Neural progenitor cell (in vitro differentiated cells): ENCODE measurements at regions not wholly inside any gene's neighbourhood (a gene's known extent, or its start where the extent isn't known, plus 50 kb on each side); places are given as distances from the start of the nearest gene placed in this dataset.

ENCODE experiments used
- DNase-seq: peaks from one replicate; pipeline ENCODE4 v3.0.0-alpha.2; 2016; ENCODE audit warnings: low spot score
- H2AFZ ChIP-seq: fragments of 200-600 bp; sonication (generic); replicated peaks from 2 replicates; pipeline ENCODE4 v1.6.1; 2016; ENCODE audit warnings: antibody characterized with exemption
- H3F3A ChIP-seq: fragments of 200-600 bp; sonication (generic); 2 replicates; pipeline ENCODE4 v1.6.1; 2016; ENCODE audit warnings: antibody characterized with exemption, low read depth
- H3K27ac ChIP-seq: fragments of 200-600 bp; sonication (generic); 2 replicates; pipeline ENCODE4 v1.5.1; 2016; ENCODE audit warnings: mild to moderate bottlenecking
- H3K27me3 ChIP-seq: fragments of 200-600 bp; sonication (generic); 2 replicates; pipeline ENCODE4 v1.6.1; 2016; ENCODE audit warnings: mild to moderate bottlenecking, moderate library complexity
- H3K36me3 ChIP-seq: fragments of 200-600 bp; sonication (generic); 2 replicates; pipeline ENCODE4 v1.5.1; 2016
- H3K4me1 ChIP-seq: fragments of 200-600 bp; sonication (generic); 2 replicates; pipeline ENCODE4 v1.6.1; 2016; ENCODE audit warnings: mixed run types
- H3K4me2 ChIP-seq: fragments of 200-600 bp; sonication (generic); 2 replicates; pipeline ENCODE4 v1.6.1; 2016
- H3K4me3 ChIP-seq: fragments of 200-600 bp; sonication (generic); 2 replicates; pipeline ENCODE4 v1.5.1; 2016
- H3K79me2 ChIP-seq: fragments of 200-600 bp; sonication (generic); 2 replicates; pipeline ENCODE4 v1.6.1; 2016; ENCODE audit warnings: low read depth
- H3K9ac ChIP-seq: fragments of 200-600 bp; sonication (generic); 2 replicates; pipeline ENCODE4 v1.6.1; 2016
- H3K9me3 ChIP-seq: fragments of 200-600 bp; sonication (generic); 2 replicates; pipeline ENCODE4 v1.5.1; 2016; ENCODE audit warnings: low read depth
- H4K20me1 ChIP-seq: fragments of 200-600 bp; sonication (generic); 2 replicates; pipeline ENCODE4 v1.6.1; 2016; ENCODE audit warnings: low read depth
- H3K27ac Mint-ChIP-seq: 3 replicates; pipeline ENCODE4 v1.8.0; 2021; ENCODE audit warnings: mixed read lengths
- H3K27me3 Mint-ChIP-seq: 2 replicates; pipeline ENCODE4 v1.8.0; 2022; ENCODE audit warnings: low read depth, mild to moderate bottlenecking, inconsistent platforms, moderate library complexity, mixed read lengths; ENCODE audit not compliant: insufficient read depth
- H3K36me3 Mint-ChIP-seq: 3 replicates; pipeline ENCODE4 v1.8.0; 2021; ENCODE audit warnings: mixed read lengths
- H3K4me1 Mint-ChIP-seq: 3 replicates; pipeline ENCODE4 v1.8.0; 2021; ENCODE audit warnings: mixed read lengths
- H3K4me3 Mint-ChIP-seq: 3 replicates; pipeline ENCODE4 v1.8.0; 2021; ENCODE audit warnings: mild to moderate bottlenecking, moderate library complexity, mixed read lengths
- H3K9me3 Mint-ChIP-seq: 3 replicates; pipeline ENCODE4 v1.8.0; 2020; ENCODE audit warnings: mixed read lengths
- CTCF ChIP-seq: fragments of 200-600 bp; sonication (generic); IDR thresholded peaks from 2 replicates; pipeline ENCODE4 v1.5.1; 2017; ENCODE audit warnings: antibody characterized with exemption, mild to moderate bottlenecking
- EZH2 ChIP-seq: fragments of 200-600 bp; sonication (generic); IDR thresholded peaks from 2 replicates; pipeline ENCODE4 v1.6.1; 2017; ENCODE audit warnings: antibody characterized with exemption, mild to moderate bottlenecking, moderate library complexity
- EZH2phosphoT487 ChIP-seq: fragments of 200-600 bp; sonication (generic); IDR thresholded peaks from 2 replicates; pipeline ENCODE4 v1.6.1; 2017; ENCODE audit warnings: antibody characterized with exemption

- DNase-seq: peak; percentile 54
- H3K27ac Mint-ChIP-seq: no peak overlapping the region
- peak overlapping the region; percentile 18 for H3K4me3 ChIP-seq
- peaks cover 43% of the 10 kb centered on the region for H4K20me1 ChIP-seq
- H3K9ac ChIP-seq: no peak overlapping the region
- peak overlapping the region; percentile 67 for H2AFZ ChIP-seq
- H3K79me2 ChIP-seq: no peaks in the 10 kb centered on the region
- H3K4me3 Mint-ChIP-seq: peak overlapping the region; percentile 86
- H3K4me1 ChIP-seq: peaks cover 18% of the 10 kb centered on the region
- no peak overlapping the region for H3K27ac ChIP-seq
- peaks cover 68% of the 10 kb centered on the region for H3K27me3 Mint-ChIP-seq
- no peaks in the 10 kb centered on the region for H3K36me3 ChIP-seq
- no peaks in the 10 kb centered on the region for H3K9me3 ChIP-seq
- H3K36me3 Mint-ChIP-seq: no peaks in the 10 kb centered on the region
- H3K27me3 ChIP-seq: peaks cover 99% of the 10 kb centered on the region
- peaks cover 5% of the 10 kb centered on the region for H3F3A ChIP-seq
- peak overlapping the region; percentile 43 for H3K4me2 ChIP-seq
- peaks cover 30% of the 10 kb centered on the region for H3K4me1 Mint-ChIP-seq
- no peaks in the 10 kb centered on the region for H3K9me3 Mint-ChIP-seq
- TF ChIP-seq EZH2 (peak; percentile 88), EZH2phosphoT487 (peak; percentile 35), CTCF (no peak)
These were observed 97.6 kb upstream of the HSD17B12 start for GRCh38 chr11:43582863-43583462.

- Histone ChIP-seq H3K79me2 (no peaks in the 10 kb centered on the region), H3K27me3 (peaks cover 99% of the 10 kb centered on the region), H3K27ac (no peak overlapping the region), H3K4me1 (peaks cover 14% of the 10 kb centered on the region), H4K20me1 (peaks cover 37% of the 10 kb centered on the region), H3K9me3 (no peaks in the 10 kb centered on the region), H3K4me3 (peak overlapping the region; percentile 18), H3K36me3 (no peaks in the 10 kb centered on the region), H2AFZ (no peak overlapping the region), H3K9ac (no peak overlapping the region), H3K4me2 (peak overlapping the region; percentile 43), H3F3A (peaks cover 5% of the 10 kb centered on the region)
- no peak for DNase-seq
- Mint-ChIP-seq H3K27ac (no peak overlapping the region), H3K9me3 (no peaks in the 10 kb centered on the region), H3K36me3 (no peaks in the 10 kb centered on the region), H3K27me3 (peaks cover 62% of the 10 kb centered on the region), H3K4me3 (no peak overlapping the region), H3K4me1 (peaks cover 25% of the 10 kb centered on the region)
- TF ChIP-seq CTCF (no peak), EZH2 (no peak), EZH2phosphoT487 (no peak)
These were observed 97.0 kb upstream of the HSD17B12 start for GRCh38 chr11:43583548-43583947.

- H2AFZ ChIP-seq: no peak overlapping the region
- DNase-seq: no peak
- H3K27ac ChIP-seq: no peak overlapping the region
- no peaks in the 10 kb centered on the region for H3K79me2 ChIP-seq
- no peak overlapping the region for H3K9ac ChIP-seq
- TF ChIP-seq CTCF: no peak
- no peak for TF ChIP-seq EZH2phosphoT487
- TF ChIP-seq EZH2: no peak
- H3K9me3 ChIP-seq: no peaks in the 10 kb centered on the region
- no peak overlapping the region for H3K27ac Mint-ChIP-seq
- no peaks in the 10 kb centered on the region for H3K36me3 ChIP-seq
- H3K27me3 ChIP-seq: peaks cover 75% of the 10 kb centered on the region
- peaks cover 16% of the 10 kb centered on the region for H3K4me1 Mint-ChIP-seq
- no peaks in the 10 kb centered on the region for H3K9me3 Mint-ChIP-seq
- H3K4me3 Mint-ChIP-seq: no peak overlapping the region
- H3K4me2 ChIP-seq: no peak overlapping the region
- peaks cover 11% of the 10 kb centered on the region for H3K4me1 ChIP-seq
- H3K36me3 Mint-ChIP-seq: no peaks in the 10 kb centered on the region
- peaks cover 27% of the 10 kb centered on the region for H4K20me1 ChIP-seq
- no peaks in the 10 kb centered on the region for H3F3A ChIP-seq
- no peak overlapping the region for H3K4me3 ChIP-seq
- peaks cover 40% of the 10 kb centered on the region for H3K27me3 Mint-ChIP-seq
These were observed 94.5 kb upstream of the HSD17B12 start for GRCh38 chr11:43585877-43586608.
